WI38 (cell line): ENCODE measurements at regions not wholly inside any gene's neighbourhood (a gene's known extent, or its start where the extent isn't known, plus 50 kb on each side); places are given as distances from the start of the nearest gene placed in this dataset.

Experiments
- H3K4me3 ChIP-seq: 2 replicates; pipeline ENCODE4 v1.5.1; 2011; ENCODE audit warnings: low read depth, mild to moderate bottlenecking, control low read depth, low read length
- TF ChIP-seq, protein P1 (sequence below): IDR thresholded peaks from 2 replicates; pipeline ENCODE4 v1.5.1; 2012; ENCODE audit warnings: low read depth, mild to moderate bottlenecking, control low read depth, low read length

DNA sequence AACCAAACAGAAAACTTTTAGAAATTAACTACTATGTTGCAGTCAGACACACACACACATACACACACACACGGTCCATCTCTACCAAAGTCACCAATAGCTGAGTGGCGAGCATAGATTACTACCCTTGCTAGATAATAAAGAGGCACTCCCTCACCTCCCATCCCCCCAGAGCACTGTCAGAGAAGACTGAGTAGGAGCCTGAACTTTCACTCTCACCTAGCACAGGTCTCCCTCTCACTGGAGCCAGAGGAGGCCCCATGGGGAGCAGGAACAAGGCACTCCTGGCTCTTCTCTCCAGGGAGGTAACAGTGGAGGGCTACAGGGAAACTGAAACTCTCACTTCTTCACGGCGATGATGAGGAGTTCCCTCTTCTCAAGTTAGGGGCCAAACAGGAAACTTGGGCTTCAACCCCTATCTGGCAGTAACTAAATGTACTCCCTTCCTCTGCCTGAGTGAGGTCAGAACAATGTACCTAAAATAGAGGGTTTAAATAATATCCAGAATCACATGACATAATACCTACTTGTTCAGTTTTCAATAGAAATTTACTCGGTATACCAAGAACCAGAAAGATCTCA lies 975.3 kb upstream of the GBE1 start:
- TF ChIP-seq, protein P1, sequence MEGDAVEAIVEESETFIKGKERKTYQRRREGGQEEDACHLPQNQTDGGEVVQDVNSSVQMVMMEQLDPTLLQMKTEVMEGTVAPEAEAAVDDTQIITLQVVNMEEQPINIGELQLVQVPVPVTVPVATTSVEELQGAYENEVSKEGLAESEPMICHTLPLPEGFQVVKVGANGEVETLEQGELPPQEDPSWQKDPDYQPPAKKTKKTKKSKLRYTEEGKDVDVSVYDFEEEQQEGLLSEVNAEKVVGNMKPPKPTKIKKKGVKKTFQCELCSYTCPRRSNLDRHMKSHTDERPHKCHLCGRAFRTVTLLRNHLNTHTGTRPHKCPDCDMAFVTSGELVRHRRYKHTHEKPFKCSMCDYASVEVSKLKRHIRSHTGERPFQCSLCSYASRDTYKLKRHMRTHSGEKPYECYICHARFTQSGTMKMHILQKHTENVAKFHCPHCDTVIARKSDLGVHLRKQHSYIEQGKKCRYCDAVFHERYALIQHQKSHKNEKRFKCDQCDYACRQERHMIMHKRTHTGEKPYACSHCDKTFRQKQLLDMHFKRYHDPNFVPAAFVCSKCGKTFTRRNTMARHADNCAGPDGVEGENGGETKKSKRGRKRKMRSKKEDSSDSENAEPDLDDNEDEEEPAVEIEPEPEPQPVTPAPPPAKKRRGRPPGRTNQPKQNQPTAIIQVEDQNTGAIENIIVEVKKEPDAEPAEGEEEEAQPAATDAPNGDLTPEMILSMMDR, result no peak

GRCh38 chr3:82715091-82715856 lies 953.8 kb upstream of the GBE1 start:
- H3K4me3 ChIP-seq, result no peak overlapping the region
- TF ChIP-seq, protein P1, result no peak

More for the DNA sequence above, 975.3 kb upstream of the GBE1 start:
- H3K4me3 ChIP-seq, result no peak overlapping the region

GRCh38 chr3:82707035-82707434 lies 945.6 kb upstream of the GBE1 start:
- TF ChIP-seq, protein P1, result no peak
- no peak overlapping the region for H3K4me3 ChIP-seq

DNA sequence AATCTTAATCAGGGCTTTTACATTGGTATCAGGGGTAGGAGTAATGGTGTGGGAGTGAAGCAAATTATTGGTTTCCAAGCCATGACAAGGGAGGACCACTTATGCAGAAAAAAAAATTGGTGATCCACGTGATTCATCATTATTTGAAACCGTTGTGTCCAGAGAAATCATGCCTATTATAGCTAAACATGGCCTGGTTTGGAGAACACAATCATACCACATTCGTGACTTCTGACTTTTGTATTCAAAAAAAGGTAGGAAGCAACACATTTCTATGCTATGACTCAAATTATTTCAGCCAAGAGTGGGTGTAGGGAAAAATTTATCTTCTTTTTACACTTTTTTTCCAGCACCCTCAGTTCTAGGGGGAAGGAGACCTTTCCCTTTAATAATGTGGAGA lies 924.3 kb upstream of the GBE1 start:
- TF ChIP-seq, protein P1, result no peak
- H3K4me3 ChIP-seq, result no peak overlapping the region

- no peak overlapping the region for H3K4me3 ChIP-seq
- TF ChIP-seq, protein P1, result no peak
These were observed 915.0 kb upstream of the GBE1 start for GRCh38 chr3:82676356-82677026.

DNA sequence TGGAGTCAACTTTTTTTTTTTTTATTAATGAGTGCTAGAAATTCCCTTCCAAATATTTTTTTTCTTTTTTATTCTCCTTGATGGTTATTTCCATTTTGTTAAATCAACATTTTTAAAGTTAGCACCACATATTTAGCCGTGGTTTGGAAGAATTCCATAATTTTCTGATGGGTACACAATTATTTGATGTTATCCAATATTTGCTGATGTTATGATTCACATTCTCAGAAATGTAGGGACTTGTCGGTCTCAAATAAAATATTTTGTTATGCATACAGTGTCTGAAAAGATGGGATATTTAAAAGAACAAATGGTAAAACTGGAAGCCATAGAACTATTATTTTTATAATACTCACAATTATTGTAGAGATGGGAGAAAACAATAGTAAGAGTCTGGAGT lies 911.5 kb upstream of the GBE1 start:
- no peak overlapping the region for H3K4me3 ChIP-seq
- TF ChIP-seq, protein P1, result no peak

DNA sequence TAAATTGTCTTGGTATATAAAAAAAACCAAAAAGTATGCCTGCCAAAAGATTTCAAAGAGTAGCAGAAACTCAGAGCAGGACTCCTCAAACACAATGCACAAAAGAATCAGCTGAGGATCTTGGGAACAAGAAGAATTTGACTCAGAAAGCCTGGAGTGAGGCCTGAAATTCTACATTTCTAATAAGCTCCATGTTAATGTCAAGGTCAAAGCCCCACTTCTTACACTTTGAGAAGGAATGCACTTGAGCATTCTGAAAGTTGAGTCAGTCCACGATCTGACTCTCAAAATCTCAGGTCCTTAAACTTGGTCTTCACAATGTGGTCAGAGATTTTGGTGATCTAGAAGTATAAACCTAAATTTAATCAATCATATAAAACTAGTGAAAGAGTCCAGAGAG lies 910.0 kb upstream of the GBE1 start:
- H3K4me3 ChIP-seq, result no peak overlapping the region
- TF ChIP-seq, protein P1, result no peak
